ENCODE measurements at regions not wholly inside any gene's neighbourhood (a gene's known extent, or its start where the extent isn't known, plus 50 kb on each side); places are given as distances from the start of the nearest gene placed in this dataset.

DNA sequence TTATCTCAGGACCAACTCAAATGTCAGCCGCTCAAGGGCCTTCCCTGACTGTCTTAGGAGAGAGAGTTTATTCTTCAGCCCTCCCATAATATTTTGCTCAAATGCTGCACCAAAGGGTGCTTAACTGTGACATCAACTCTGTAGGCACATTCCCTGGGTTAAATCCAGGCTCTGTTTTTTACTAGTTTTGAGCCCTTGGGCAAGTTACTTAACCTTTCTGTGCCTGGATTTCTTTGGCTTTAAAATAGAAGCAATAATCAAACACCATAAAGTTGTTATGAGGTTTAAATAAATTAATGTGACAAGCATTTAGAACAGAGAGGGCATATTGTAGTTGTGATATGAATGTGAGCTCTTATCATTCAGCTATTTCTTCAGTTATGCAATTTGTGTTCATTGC lies 54.2 kb upstream of the LIMCH1 start:
- ChIA-PET CTCF (no interaction called here), POLR2A (no interaction called here)
- no peak overlapping the region for H2AFZ ChIP-seq (ENCODE audit: insufficient read depth, low read depth, low read length, poor library complexity, severe bottlenecking)
- no peaks in the 10 kb centered on the region for H3K9me3 Mint-ChIP-seq (ENCODE audit: insufficient read depth)
- no peaks in the 10 kb centered on the region for H3K4me1 ChIP-seq (ENCODE audit: control insufficient read depth in 2 of 2, insufficient read depth in 2 of 2, low read length in 2 of 2)
- H3K9ac ChIP-seq (ENCODE audit: low read length) = no peak overlapping the region
- no peaks in the 10 kb centered on the region for H3K36me3 ChIP-seq (replicated peaks in 1 of 2; ENCODE audit: control extremely low read depth in 1 of 2, control insufficient read depth in 1 of 2, extremely low read depth in 1 of 2, insufficient read depth in 2 of 2, low read length in 1 of 2)
- intact Hi-C loops (cut with micrococcal nuclease) = no loop called here
- H3K9me3 ChIP-seq (ENCODE audit: control extremely low read depth in 1 of 3, control insufficient read depth in 2 of 3, insufficient read depth in 1 of 3, low read length in 2 of 3) = no peaks in the 10 kb centered on the region
- H3K4me2 ChIP-seq (replicated peaks; ENCODE audit: low read depth, low read length, poor library complexity, severe bottlenecking) = no peak overlapping the region
- no peaks in the 10 kb centered on the region for H4K20me1 ChIP-seq (ENCODE audit: control insufficient read depth, insufficient read depth, low read length, poor library complexity, severe bottlenecking)
- H3K27ac Mint-ChIP-seq = no peak overlapping the region
- no peaks in the 10 kb centered on the region for H3K79me2 ChIP-seq (ENCODE audit: control insufficient read depth, insufficient read depth, low read length)
- TF ChIP-seq, protein P1, sequence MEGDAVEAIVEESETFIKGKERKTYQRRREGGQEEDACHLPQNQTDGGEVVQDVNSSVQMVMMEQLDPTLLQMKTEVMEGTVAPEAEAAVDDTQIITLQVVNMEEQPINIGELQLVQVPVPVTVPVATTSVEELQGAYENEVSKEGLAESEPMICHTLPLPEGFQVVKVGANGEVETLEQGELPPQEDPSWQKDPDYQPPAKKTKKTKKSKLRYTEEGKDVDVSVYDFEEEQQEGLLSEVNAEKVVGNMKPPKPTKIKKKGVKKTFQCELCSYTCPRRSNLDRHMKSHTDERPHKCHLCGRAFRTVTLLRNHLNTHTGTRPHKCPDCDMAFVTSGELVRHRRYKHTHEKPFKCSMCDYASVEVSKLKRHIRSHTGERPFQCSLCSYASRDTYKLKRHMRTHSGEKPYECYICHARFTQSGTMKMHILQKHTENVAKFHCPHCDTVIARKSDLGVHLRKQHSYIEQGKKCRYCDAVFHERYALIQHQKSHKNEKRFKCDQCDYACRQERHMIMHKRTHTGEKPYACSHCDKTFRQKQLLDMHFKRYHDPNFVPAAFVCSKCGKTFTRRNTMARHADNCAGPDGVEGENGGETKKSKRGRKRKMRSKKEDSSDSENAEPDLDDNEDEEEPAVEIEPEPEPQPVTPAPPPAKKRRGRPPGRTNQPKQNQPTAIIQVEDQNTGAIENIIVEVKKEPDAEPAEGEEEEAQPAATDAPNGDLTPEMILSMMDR (IDR thresholded peaks at IDR 0.05) = no peak
- WGBS (ENCODE audit: insufficient coverage) = no CpG with 5 or more reads among the region's 1 CpG
- no peak for DNase-seq
- no peak overlapping the region for H3K4me3 Mint-ChIP-seq
- no peak for ATAC-seq (ENCODE audit: low read depth)
- H3K27me3 Mint-ChIP-seq = no peaks in the 10 kb centered on the region
- H3K4me1 Mint-ChIP-seq = no peaks in the 10 kb centered on the region
- no peaks in the 10 kb centered on the region for H3K27me3 ChIP-seq (replicated peaks in 1 of 4; ENCODE audit: control extremely low read depth in 1 of 4, control insufficient read depth in 3 of 4, insufficient read depth in 4 of 4, low read length in 3 of 4)
- H3K4me3 ChIP-seq (ENCODE audit: control extremely low read depth in 1 of 5, extremely low read depth in 1 of 5, insufficient read depth in 1 of 5, low read depth in 2 of 5, low read length in 4 of 5) = no peak overlapping the region
- H3K27ac ChIP-seq (ENCODE audit: low read length in 2 of 2) = no peak overlapping the region

DNA sequence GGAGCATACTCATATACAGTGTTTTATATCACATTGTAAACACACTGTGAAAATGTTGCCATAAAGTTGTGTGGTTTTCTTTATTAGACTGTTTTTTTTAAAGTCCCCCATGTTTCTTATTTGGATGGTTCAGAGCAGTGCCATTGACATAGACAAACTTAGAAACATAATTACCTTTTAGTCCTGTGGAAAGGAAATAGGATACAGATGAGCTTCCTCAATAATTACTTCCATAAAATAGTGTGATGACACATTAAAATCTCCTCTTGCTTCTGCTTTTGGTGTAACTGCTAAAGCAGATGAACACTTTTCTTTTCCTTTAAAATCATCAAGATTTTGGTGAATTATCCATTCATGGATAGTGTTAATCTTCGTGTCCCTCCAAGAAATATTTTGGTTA lies 52.9 kb upstream of the LIMCH1 start:
- Histone ChIP-seq H3K4me2 (replicated peaks; ENCODE audit: low read depth, low read length, poor library complexity, severe bottlenecking) (no peak overlapping the region), H3K27me3 (replicated peaks in 1 of 4; ENCODE audit: control extremely low read depth in 1 of 4, control insufficient read depth in 3 of 4, insufficient read depth in 4 of 4, low read length in 3 of 4) (no peaks in the 10 kb centered on the region), H4K20me1 (ENCODE audit: control insufficient read depth, insufficient read depth, low read length, poor library complexity, severe bottlenecking) (no peaks in the 10 kb centered on the region), H3K9ac (ENCODE audit: low read length) (no peak overlapping the region), H3K79me2 (ENCODE audit: control insufficient read depth, insufficient read depth, low read length) (no peaks in the 10 kb centered on the region), H3K4me3 (ENCODE audit: control extremely low read depth in 1 of 5, extremely low read depth in 1 of 5, insufficient read depth in 1 of 5, low read depth in 2 of 5, low read length in 4 of 5) (no peak overlapping the region), H3K4me1 (ENCODE audit: control insufficient read depth in 2 of 2, insufficient read depth in 2 of 2, low read length in 2 of 2) (no peaks in the 10 kb centered on the region), H3K36me3 (replicated peaks in 1 of 2; ENCODE audit: control extremely low read depth in 1 of 2, control insufficient read depth in 1 of 2, extremely low read depth in 1 of 2, insufficient read depth in 2 of 2, low read length in 1 of 2) (no peaks in the 10 kb centered on the region), H3K27ac (ENCODE audit: low read length in 2 of 2) (no peak overlapping the region), H3K9me3 (ENCODE audit: control extremely low read depth in 1 of 3, control insufficient read depth in 2 of 3, insufficient read depth in 1 of 3, low read length in 2 of 3) (no peaks in the 10 kb centered on the region), H2AFZ (ENCODE audit: insufficient read depth, low read depth, low read length, poor library complexity, severe bottlenecking) (no peak overlapping the region)
- ChIA-PET POLR2A (no interaction called here), CTCF (no interaction called here)
- Mint-ChIP-seq H3K27me3 (no peaks in the 10 kb centered on the region), H3K27ac (no peak overlapping the region), H3K9me3 (ENCODE audit: insufficient read depth) (no peaks in the 10 kb centered on the region), H3K4me3 (no peak overlapping the region), H3K4me1 (no peaks in the 10 kb centered on the region)
- DNase-seq (no peak), ATAC-seq (ENCODE audit: low read depth) (no peak)
- no CpG with 5 or more reads among the region's 1 CpG for WGBS (ENCODE audit: insufficient coverage)
- no peak for TF ChIP-seq EZH2 (IDR thresholded peaks at IDR 0.05; ENCODE audit: borderline replicate concordance, insufficient read depth, low read depth, low read length, poor library complexity, severe bottlenecking)
- TF ChIP-seq, protein P1 (IDR thresholded peaks at IDR 0.05) = no peak
- intact Hi-C loops (cut with micrococcal nuclease) = no loop called here

All from B cell (primary cell).